Fibroblast of lung (primary cell): ENCODE measurements at regions not wholly inside any gene's neighbourhood (a gene's known extent, or its start where the extent isn't known, plus 50 kb on each side); places are given as distances from the start of the nearest gene placed in this dataset.

Source experiments
- EZH2 ChIP-seq: IDR thresholded peaks from 2 replicates; pipeline ENCODE4 v1.5.1; 2012; ENCODE audit warnings: low read length, control low read depth, mild to moderate bottlenecking; ENCODE audit errors: missing control alignments
- TF ChIP-seq, protein P1 (sequence below), 2 donors: IDR thresholded peaks in 1 of 2; conservative IDR thresholded peaks in 1 of 2; 1 replicate in 1 of 2; 2 replicates in 1 of 2; pipeline ENCODE4 v1.5.1; 2011 to 2012; ENCODE audit warnings: low read length in 2 of 2, control low read depth in 1 of 2, inconsistent platforms in 1 of 2, low read depth in 1 of 2, mild to moderate bottlenecking in 1 of 2

DNA sequence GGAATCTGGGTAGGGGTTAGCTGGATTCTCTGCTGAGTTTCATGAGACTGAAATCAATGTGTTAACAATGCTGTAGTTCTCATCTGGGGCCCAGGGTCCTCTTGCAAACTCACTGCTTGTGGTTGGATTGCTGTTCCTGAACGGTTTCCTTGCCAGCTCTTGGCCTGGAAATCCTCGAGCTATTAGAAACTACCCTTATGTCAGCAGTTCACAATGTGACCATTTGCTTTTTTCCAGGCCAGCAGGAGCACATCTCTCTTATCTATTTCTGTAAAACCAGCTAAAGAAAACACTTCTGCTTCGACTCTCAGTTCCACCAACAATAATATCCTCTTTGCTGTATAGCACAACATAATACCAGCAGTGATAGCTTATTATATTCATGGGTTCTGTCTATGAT is 140.1 kb upstream of the TRAM1L1 start:
- TF ChIP-seq, protein P1, sequence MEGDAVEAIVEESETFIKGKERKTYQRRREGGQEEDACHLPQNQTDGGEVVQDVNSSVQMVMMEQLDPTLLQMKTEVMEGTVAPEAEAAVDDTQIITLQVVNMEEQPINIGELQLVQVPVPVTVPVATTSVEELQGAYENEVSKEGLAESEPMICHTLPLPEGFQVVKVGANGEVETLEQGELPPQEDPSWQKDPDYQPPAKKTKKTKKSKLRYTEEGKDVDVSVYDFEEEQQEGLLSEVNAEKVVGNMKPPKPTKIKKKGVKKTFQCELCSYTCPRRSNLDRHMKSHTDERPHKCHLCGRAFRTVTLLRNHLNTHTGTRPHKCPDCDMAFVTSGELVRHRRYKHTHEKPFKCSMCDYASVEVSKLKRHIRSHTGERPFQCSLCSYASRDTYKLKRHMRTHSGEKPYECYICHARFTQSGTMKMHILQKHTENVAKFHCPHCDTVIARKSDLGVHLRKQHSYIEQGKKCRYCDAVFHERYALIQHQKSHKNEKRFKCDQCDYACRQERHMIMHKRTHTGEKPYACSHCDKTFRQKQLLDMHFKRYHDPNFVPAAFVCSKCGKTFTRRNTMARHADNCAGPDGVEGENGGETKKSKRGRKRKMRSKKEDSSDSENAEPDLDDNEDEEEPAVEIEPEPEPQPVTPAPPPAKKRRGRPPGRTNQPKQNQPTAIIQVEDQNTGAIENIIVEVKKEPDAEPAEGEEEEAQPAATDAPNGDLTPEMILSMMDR (conservative IDR thresholded peaks at IDR 0.05 in 1 of 2, IDR thresholded peaks at IDR 0.05 in 1 of 2; ENCODE audit: low read depth in 1 of 2, low read length in 2 of 2), result no peak
- no peak for TF ChIP-seq EZH2
